Neural crest cell (in vitro differentiated cells): ENCODE measurements at regions not wholly inside any gene's neighbourhood (a gene's known extent, or its start where the extent isn't known, plus 50 kb on each side); places are given as distances from the start of the nearest gene placed in this dataset.

Experiments
- DNase-seq: peaks from one replicate; pipeline ENCODE4 v3.0.0; 2021; ENCODE audit warnings: low read depth, mixed read lengths, low spot score
- H3K27ac Mint-ChIP-seq: one replicate; pipeline ENCODE4 v1.8.0; 2021; ENCODE audit warnings: mild to moderate bottlenecking, mixed read lengths; ENCODE audit not compliant: unreplicated experiment
- H3K27me3 Mint-ChIP-seq: 2 replicates; pipeline ENCODE4 v1.8.0; 2021; ENCODE audit warnings: low read depth, mild to moderate bottlenecking, mixed read lengths
- H3K36me3 Mint-ChIP-seq: 2 replicates; pipeline ENCODE4 v1.8.0; 2021; ENCODE audit warnings: low read depth, mild to moderate bottlenecking, mixed read lengths
- H3K4me1 Mint-ChIP-seq: 2 replicates; pipeline ENCODE4 v1.8.0; 2021; ENCODE audit warnings: mixed read lengths
- H3K4me3 Mint-ChIP-seq: one replicate; pipeline ENCODE4 v1.8.0; 2021; ENCODE audit warnings: mild to moderate bottlenecking, mixed read lengths
- H3K9me3 Mint-ChIP-seq: 2 replicates; pipeline ENCODE4 v1.8.0; 2021; ENCODE audit warnings: mixed read lengths
- CTCF ChIP-seq: fragments of 200-600 bp; sonication (generic); conservative IDR thresholded peaks from 2 replicates; pipeline ENCODE4 v1.5.0; 2021; ENCODE audit warnings: antibody characterized with exemption, mild to moderate bottlenecking

GRCh38 chr10:78518224-78518623, 484.6 kb downstream of the RPS24 start:
- Mint-ChIP-seq H3K9me3 (no peaks in the 10 kb centered on the region), H3K27ac (no peak overlapping the region), H3K36me3 (no peaks in the 10 kb centered on the region), H3K4me3 (no peak overlapping the region), H3K27me3 (no peaks in the 10 kb centered on the region), H3K4me1 (peaks cover 10% of the 10 kb centered on the region)
- TF ChIP-seq CTCF = no peak
- DNase-seq = no peak

GRCh38 chr10:78520737-78521430, 487.2 kb downstream of the RPS24 start:
- DNase-seq = no peak
- Mint-ChIP-seq H3K27me3 (no peaks in the 10 kb centered on the region), H3K4me3 (no peak overlapping the region), H3K36me3 (no peaks in the 10 kb centered on the region), H3K4me1 (peaks cover 17% of the 10 kb centered on the region), H3K27ac (peak overlapping the region; percentile 36), H3K9me3 (no peaks in the 10 kb centered on the region)
- peak; percentile 51 for TF ChIP-seq CTCF

DNA sequence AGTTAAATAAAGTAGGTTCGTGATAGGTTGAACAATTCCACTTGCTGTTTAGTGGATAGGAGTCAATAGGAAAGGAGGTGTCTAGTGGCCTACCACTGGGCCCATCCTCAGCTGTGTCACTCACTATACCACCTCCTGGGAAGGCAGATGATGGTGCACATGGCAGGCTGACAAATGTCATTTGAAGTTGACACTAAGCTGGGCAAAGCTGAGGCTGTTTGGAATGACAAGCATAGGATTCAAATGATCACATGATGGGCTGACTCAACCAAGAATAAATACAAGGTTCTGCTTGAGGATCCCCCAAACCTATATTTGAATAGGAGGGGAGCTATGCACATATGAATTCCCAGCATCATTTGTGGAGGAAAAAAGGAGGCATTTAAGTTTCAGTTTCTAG, 489.8 kb downstream of the RPS24 start:
- no peak for DNase-seq
- Mint-ChIP-seq H3K27me3 (no peaks in the 10 kb centered on the region), H3K36me3 (no peaks in the 10 kb centered on the region), H3K4me1 (peaks cover 13% of the 10 kb centered on the region), H3K27ac (no peak overlapping the region), H3K4me3 (no peak overlapping the region), H3K9me3 (no peaks in the 10 kb centered on the region)
- TF ChIP-seq CTCF = no peak

- H3K36me3 Mint-ChIP-seq = no peaks in the 10 kb centered on the region
- no peak overlapping the region for H3K4me3 Mint-ChIP-seq
- H3K4me1 Mint-ChIP-seq = peaks cover 18% of the 10 kb centered on the region
- no peak for TF ChIP-seq CTCF
- DNase-seq = no peak
- peak overlapping the region; percentile 60 for H3K27ac Mint-ChIP-seq
- H3K9me3 Mint-ChIP-seq = no peaks in the 10 kb centered on the region
- no peaks in the 10 kb centered on the region for H3K27me3 Mint-ChIP-seq
These were observed 490.7 kb downstream of the RPS24 start for GRCh38 chr10:78524342-78524741.

GRCh38 chr10:78524941-78525340, 491.3 kb downstream of the RPS24 start:
- DNase-seq = no peak
- Mint-ChIP-seq H3K4me3 (no peak overlapping the region), H3K27me3 (no peaks in the 10 kb centered on the region), H3K4me1 (peaks cover 20% of the 10 kb centered on the region), H3K27ac (no peak overlapping the region), H3K36me3 (no peaks in the 10 kb centered on the region), H3K9me3 (no peaks in the 10 kb centered on the region)
- TF ChIP-seq CTCF = no peak
